Body of pancreas (tissue), 4 donors: ENCODE measurements at regions not wholly inside any gene's neighbourhood (a gene's known extent, or its start where the extent isn't known, plus 50 kb on each side); places are given as distances from the start of the nearest gene placed in this dataset.
A peak's percentile ranks its signal among the peaks of the same experiment; 100 is the strongest.

Experiments used
- ATAC-seq: fragments of 150-250 bp; one replicate; pipeline ENCODE4 v1.9.1; 2016
- DNase-seq, 4 donors: peaks; one replicate each; pipeline ENCODE4 v3.0.0-alpha.2; 2019
- H3K27ac ChIP-seq, 4 donors: fragments of 200-600 bp; sonication (generic); 1 replicate in 3 of 4; 2 replicates in 1 of 4; pipeline versions ENCODE4 v1.5.1 to v1.6.1; 2016 to 2019; ENCODE audit warnings: mild to moderate bottlenecking in 1 of 4, mixed read lengths in 1 of 4, moderate library complexity in 1 of 4
- H3K27me3 ChIP-seq, 2 donors: fragments of 200-600 bp; sonication (generic); one replicate each; pipeline ENCODE4 v1.6.0; 2016; ENCODE audit warnings: mild to moderate bottlenecking in 1 of 2
- H3K36me3 ChIP-seq, 2 donors: fragments of 200-600 bp; sonication (generic); replicated peaks in 1 of 2; 2 replicates each; pipeline ENCODE4 v1.5.1; 2016; ENCODE audit warnings: low read depth in 2 of 2; ENCODE audit not compliant: insufficient read depth in 1 of 2
- H3K4me1 ChIP-seq: fragments of 200-600 bp; sonication (generic); one replicate; pipeline ENCODE4 v1.6.0; 2016
- H3K4me3 ChIP-seq, 2 donors: fragments of 200-600 bp; sonication (generic); 1 replicate in 1 of 2; 2 replicates in 1 of 2; pipeline ENCODE4 v1.5.1; 2016 to 2019
- H3K9me3 ChIP-seq, 3 donors: fragments of 200-600 bp; sonication (generic); 1 replicate in 2 of 3; 2 replicates in 1 of 3; pipeline ENCODE4 v1.5.1; 2016
- POLR2A ChIP-seq, 3 donors: fragments of 450-650 bp; IDR thresholded peaks; one replicate each; pipeline ENCODE4 v1.6.1; 2016; ENCODE audit warnings: antibody characterized with exemption in 3 of 3, mild to moderate bottlenecking in 2 of 3
- WGBS, 2 donors: methylation state at CpG; one replicate each; pipeline ENCODE4 v1.1.5; 2017; 5-methylcytosine and 5-hydroxymethylcytosine counted together
- intact Hi-C: fragments of 100-400 bp; cut with DNase I; formaldehyde crosslinking; loops from one replicate; pipeline ENCODE4 v1.15.1; 2023
- TF ChIP-seq, protein P1 (sequence below), 7 experiments: fragments of 450-650 bp in 4 of 7; fragments of 200-600 bp in 3 of 7; sonication (generic) in 3 of 7; IDR thresholded peaks; one replicate each; pipeline ENCODE4 v1.5.1; 2016 to 2019; ENCODE audit warnings: antibody characterized with exemption in 7 of 7

DNA sequence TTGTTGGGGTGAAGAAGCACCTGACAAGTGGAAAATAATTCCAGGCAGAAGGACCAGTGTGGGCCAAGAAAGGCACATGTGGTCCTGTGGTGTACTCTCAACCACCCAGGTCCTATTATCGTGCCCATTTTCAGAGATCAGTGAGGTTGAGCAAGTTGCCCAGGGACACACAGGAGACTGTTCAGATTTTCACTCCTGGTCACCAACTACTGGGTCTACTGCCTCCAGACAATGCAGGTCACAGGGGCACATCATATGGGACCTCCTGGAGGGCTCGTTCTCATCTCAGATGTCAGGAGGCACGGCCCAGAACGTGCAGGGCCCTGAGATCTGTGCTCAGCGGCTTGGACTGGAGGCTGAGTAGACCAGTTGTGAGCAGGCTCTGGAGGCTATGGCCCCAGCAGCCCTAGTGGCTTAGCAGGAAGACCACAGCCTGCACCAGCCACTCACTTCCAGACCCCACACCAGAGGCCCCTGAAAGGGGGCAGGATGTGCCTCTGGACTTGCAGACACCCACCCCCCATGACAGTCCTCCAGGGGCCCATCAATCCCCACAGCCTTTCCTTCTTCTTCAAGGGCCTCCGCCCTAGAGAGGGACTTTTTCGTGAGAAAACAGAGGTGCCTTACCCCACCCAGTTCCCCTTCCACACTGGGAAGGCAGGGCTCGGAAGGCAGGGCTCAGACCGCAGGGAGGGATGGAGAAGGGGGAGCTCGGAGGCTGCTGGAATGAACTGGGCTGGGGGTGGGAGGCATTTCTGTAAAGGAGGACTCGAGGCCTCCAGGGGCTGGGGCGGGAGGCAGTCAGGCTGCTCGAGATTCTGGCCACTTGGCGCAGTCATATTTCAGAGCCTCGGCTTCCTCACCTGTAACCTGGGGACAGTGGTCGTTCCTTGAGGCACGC, 82.7 kb upstream of the NEURL1B start:
- DNase-seq (no peak), ATAC-seq (no peak)
- no peaks in the 10 kb centered on the region for H3K4me1 ChIP-seq
- intact Hi-C loops = no loop called here
- no peaks in the 10 kb centered on the region for H3K9me3 ChIP-seq
- H3K36me3 ChIP-seq = no peaks in the 10 kb centered on the region
- WGBS, 2 donors = 86 to 91% methylated on average over 13 to 17 of the region's 17 CpGs
- H3K4me3 ChIP-seq = no peak overlapping the region
- no peak for TF ChIP-seq POLR2A (IDR thresholded peaks at IDR 0.05)
- TF ChIP-seq, protein P1, sequence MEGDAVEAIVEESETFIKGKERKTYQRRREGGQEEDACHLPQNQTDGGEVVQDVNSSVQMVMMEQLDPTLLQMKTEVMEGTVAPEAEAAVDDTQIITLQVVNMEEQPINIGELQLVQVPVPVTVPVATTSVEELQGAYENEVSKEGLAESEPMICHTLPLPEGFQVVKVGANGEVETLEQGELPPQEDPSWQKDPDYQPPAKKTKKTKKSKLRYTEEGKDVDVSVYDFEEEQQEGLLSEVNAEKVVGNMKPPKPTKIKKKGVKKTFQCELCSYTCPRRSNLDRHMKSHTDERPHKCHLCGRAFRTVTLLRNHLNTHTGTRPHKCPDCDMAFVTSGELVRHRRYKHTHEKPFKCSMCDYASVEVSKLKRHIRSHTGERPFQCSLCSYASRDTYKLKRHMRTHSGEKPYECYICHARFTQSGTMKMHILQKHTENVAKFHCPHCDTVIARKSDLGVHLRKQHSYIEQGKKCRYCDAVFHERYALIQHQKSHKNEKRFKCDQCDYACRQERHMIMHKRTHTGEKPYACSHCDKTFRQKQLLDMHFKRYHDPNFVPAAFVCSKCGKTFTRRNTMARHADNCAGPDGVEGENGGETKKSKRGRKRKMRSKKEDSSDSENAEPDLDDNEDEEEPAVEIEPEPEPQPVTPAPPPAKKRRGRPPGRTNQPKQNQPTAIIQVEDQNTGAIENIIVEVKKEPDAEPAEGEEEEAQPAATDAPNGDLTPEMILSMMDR (IDR thresholded peaks at IDR 0.05) = no peak
- no peaks in the 10 kb centered on the region for H3K27me3 ChIP-seq
- peak overlapping the region in 1 of 4 donors; percentile 6 for H3K27ac ChIP-seq

DNA sequence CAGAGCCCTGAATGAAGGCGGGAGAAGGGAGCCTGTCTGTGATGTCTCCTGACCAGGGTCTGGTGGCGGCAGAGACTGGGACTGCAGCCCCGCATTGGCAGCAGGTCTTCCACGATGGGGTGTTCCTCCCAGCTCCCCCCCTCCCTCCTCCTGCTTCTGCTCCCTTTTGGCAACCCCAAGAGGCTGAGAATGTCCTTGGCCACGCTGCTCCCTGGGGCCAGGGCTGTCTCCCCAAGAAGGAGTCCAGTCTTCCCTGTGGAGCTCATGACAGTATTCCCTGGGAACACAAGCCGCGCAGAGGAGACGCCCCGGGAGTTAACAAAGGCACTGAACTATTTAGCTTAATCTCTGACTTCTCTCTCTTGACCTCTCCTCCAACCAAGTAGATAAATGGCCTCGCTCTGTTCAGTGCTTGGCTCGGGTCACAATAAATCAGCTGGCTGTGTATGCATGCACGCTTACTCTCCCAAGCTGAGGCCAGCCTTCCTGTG, 84.0 kb upstream of the NEURL1B start:
- H3K27ac ChIP-seq = no peak overlapping the region
- DNase-seq (peak in 3 of 4 donors; percentile 24 to 38 (median 24)), ATAC-seq (peak; percentile 51)
- no peaks in the 10 kb centered on the region for H3K27me3 ChIP-seq
- no peaks in the 10 kb centered on the region for H3K9me3 ChIP-seq
- intact Hi-C loops = no loop called here
- WGBS, 2 donors = 36 to 51% methylated on average over 10 to 12 of the region's 12 CpGs
- TF ChIP-seq, protein P1 (IDR thresholded peaks at IDR 0.05) = no peak
- no peak for TF ChIP-seq POLR2A (IDR thresholded peaks at IDR 0.05)
- no peaks in the 10 kb centered on the region for H3K36me3 ChIP-seq
- H3K4me3 ChIP-seq = no peak overlapping the region
- H3K4me1 ChIP-seq = no peaks in the 10 kb centered on the region

DNA sequence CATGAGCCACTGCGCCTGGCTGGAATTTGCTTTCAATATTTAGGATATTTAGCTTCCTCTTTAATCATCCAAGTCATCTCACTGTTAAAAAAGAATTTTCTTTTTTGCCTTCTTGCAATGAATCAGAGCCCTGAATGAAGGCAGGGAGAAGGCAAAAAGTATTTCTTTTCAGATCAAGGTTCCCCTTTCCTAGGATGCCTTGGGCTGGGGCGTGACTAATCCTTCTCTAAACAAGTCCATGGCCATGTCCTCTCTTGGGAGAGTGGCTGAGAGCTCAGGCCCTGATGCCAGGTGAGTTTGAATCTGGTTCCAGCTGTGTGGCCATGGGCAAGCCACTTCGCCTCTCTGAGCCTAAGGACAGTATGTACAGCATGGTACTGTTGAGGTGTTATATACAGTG, 84.8 kb upstream of the NEURL1B start:
- Histone ChIP-seq H3K27me3 (no peaks in the 10 kb centered on the region), H3K36me3 (no peaks in the 10 kb centered on the region), H3K4me3 (no peak overlapping the region), H3K27ac (no peak overlapping the region), H3K4me1 (no peaks in the 10 kb centered on the region), H3K9me3 (no peaks in the 10 kb centered on the region)
- TF ChIP-seq, protein P1 (IDR thresholded peaks at IDR 0.05) = no peak
- no peak for TF ChIP-seq POLR2A (IDR thresholded peaks at IDR 0.05)
- no peak for ATAC-seq
- intact Hi-C loops = no loop called here
- 82 to 96% methylated on average over 3 of the region's 3 CpGs for WGBS, 2 donors
- no peak for DNase-seq

DNA sequence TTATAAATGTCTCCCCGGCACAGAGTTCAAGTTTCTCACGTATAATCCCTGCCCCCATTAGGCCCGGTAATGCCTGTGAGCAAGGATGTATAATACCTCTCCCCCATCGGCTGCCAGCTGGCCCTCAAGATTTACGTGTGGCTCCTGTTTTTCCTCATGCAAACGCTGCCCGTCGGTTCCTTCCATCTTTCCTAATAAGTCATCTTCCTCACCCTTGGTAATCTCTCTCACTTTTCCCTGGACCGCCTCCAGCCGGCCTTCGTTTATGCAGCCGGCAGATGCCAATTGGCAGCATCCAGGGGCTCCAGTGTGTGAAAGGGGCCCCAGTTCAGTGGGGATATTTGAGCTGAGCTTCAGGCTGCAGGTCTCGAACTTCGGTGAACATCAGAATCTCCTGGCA, 86.5 kb upstream of the NEURL1B start:
- no peak for DNase-seq
- no peaks in the 10 kb centered on the region for H3K9me3 ChIP-seq
- no peaks in the 10 kb centered on the region for H3K4me1 ChIP-seq
- H3K36me3 ChIP-seq = no peaks in the 10 kb centered on the region
- WGBS, 2 donors = 86 to 95% methylated on average over 14 of the region's 14 CpGs
- no peak for TF ChIP-seq POLR2A (IDR thresholded peaks at IDR 0.05)
- TF ChIP-seq, protein P1 (IDR thresholded peaks at IDR 0.05) = no peak
- intact Hi-C loops = no loop called here
- no peak overlapping the region for H3K4me3 ChIP-seq
- H3K27ac ChIP-seq = no peak overlapping the region
- no peak for ATAC-seq
- H3K27me3 ChIP-seq = no peaks in the 10 kb centered on the region
